ENCODE measurements at regions not wholly inside any gene's neighbourhood (a gene's known extent, or its start where the extent isn't known, plus 50 kb on each side); places are given as distances from the start of the nearest gene placed in this dataset.

- no peaks in the 10 kb centered on the region for H3K36me3 ChIP-seq
- peaks cover 0 to 12% (median 8%) of the 10 kb centered on the region in 4 donors for H3K4me1 ChIP-seq
- no peak overlapping the region for H3K27ac ChIP-seq (replicated peaks in 1 of 4)
- peaks cover 0 to 6% (median 0%) of the 10 kb centered on the region in 4 donors for H3K9me3 ChIP-seq
- TF ChIP-seq CTCF (IDR thresholded peaks at IDR 0.05) (no peak), POLR2A (IDR thresholded peaks at IDR 0.05; ENCODE audit: low read depth) (no peak), POLR2AphosphoS5 (IDR thresholded peaks at IDR 0.05) (no peak), EP300 (IDR thresholded peaks at IDR 0.05) (no peak)
- H3K4me3 ChIP-seq: no peak overlapping the region
- H3K27me3 ChIP-seq: peaks cover 0 to 6% (median 0%) of the 10 kb centered on the region in 4 donors
- no peak for DNase-seq (ENCODE audit: extremely low spot score)
- 62% methylated on average over 7 of the region's 7 CpGs for WGBS
- intact Hi-C loops (cut with DNase I): loop anchor here (10.0 kb wide), 1 partner anchor 501 kb away; no protein-coding TSS in a partner anchor
These were observed 330.3 kb upstream of the NOCT start for GRCh38 chr4:138685316-138685715.

GRCh38 chr4:138680989-138681604 is 334.5 kb upstream of the NOCT start:
- Histone ChIP-seq H3K27me3 (no peaks in the 10 kb centered on the region), H3K27ac (replicated peaks in 1 of 4) (no peak overlapping the region), H3K4me3 (no peak overlapping the region), H3K36me3 (no peaks in the 10 kb centered on the region), H3K4me1 (peaks cover 0 to 9% (median 8%) of the 10 kb centered on the region in 4 donors), H3K9me3 (peaks cover 0 to 6% (median 0%) of the 10 kb centered on the region in 4 donors)
- DNase-seq (ENCODE audit: extremely low spot score): peak; percentile 95
- intact Hi-C loops (cut with DNase I): loop anchor here (2.0 to 10.0 kb wide), 5 partner anchors 236 to 1559 kb away; no protein-coding TSS in a partner anchor
- WGBS: 9% methylated on average over 7 of the region's 7 CpGs
- no peak for TF ChIP-seq POLR2AphosphoS5 (IDR thresholded peaks at IDR 0.05)
- TF ChIP-seq CTCF (IDR thresholded peaks at IDR 0.05): peak; percentile 90 to 96 (median 94)
- TF ChIP-seq EP300 (IDR thresholded peaks at IDR 0.05): no peak

- Histone ChIP-seq H3K27me3 (no peaks in the 10 kb centered on the region), H3K4me1 (peaks cover 0 to 8% (median 7%) of the 10 kb centered on the region in 4 donors), H3K27ac (replicated peaks in 1 of 4) (no peak overlapping the region), H3K4me3 (no peak overlapping the region), H3K9me3 (peaks cover 0 to 6% (median 0%) of the 10 kb centered on the region in 4 donors), H3K36me3 (no peaks in the 10 kb centered on the region)
- TF ChIP-seq POLR2A (IDR thresholded peaks at IDR 0.05; ENCODE audit: low read depth) (no peak), POLR2AphosphoS5 (IDR thresholded peaks at IDR 0.05) (no peak), CTCF (IDR thresholded peaks at IDR 0.05) (no peak)
- DNase-seq (ENCODE audit: extremely low spot score): no peak
- intact Hi-C loops (cut with DNase I): loop anchor here (2.0 to 10.0 kb wide), 5 partner anchors 237 to 1558 kb away; no protein-coding TSS in a partner anchor
- WGBS: 96% methylated on average over 3 of the region's 3 CpGs
These were observed 335.3 kb upstream of the NOCT start for GRCh38 chr4:138680256-138680655.

- peaks cover 0 to 4% (median 0%) of the 10 kb centered on the region in 4 donors for H3K9me3 ChIP-seq
- no peak overlapping the region for H3K4me3 ChIP-seq
- H3K27ac ChIP-seq (replicated peaks in 1 of 4): no peak overlapping the region
- WGBS: 91% methylated on average over 10 of the region's 10 CpGs
- no peak for TF ChIP-seq CTCF (IDR thresholded peaks at IDR 0.05)
- TF ChIP-seq POLR2AphosphoS5 (IDR thresholded peaks at IDR 0.05): no peak
- no peak for TF ChIP-seq EP300 (IDR thresholded peaks at IDR 0.05)
- no peak for TF ChIP-seq POLR2A (IDR thresholded peaks at IDR 0.05; ENCODE audit: low read depth)
- no peaks in the 10 kb centered on the region for H3K36me3 ChIP-seq
- intact Hi-C loops (cut with DNase I): no loop called here
- peaks cover 2 to 8% (median 7%) of the 10 kb centered on the region in 4 donors for H3K4me1 ChIP-seq
- no peak for DNase-seq (ENCODE audit: extremely low spot score)
- H3K27me3 ChIP-seq: no peaks in the 10 kb centered on the region
These were observed 336.4 kb upstream of the NOCT start for GRCh38 chr4:138678985-138679746.

All from esophagus muscularis mucosa (tissue), 4 donors.